ENCODE measurements at regions not wholly inside any gene's neighbourhood (a gene's known extent, or its start where the extent isn't known, plus 50 kb on each side); places are given as distances from the start of the nearest gene placed in this dataset.
A peak's percentile ranks its signal among the peaks of the same experiment; 100 is the strongest.

- Mint-ChIP-seq H3K9me3 (peaks cover 7 to 15% of the 10 kb centered on the region in 2 donors), H3K27ac (no peak overlapping the region), H3K36me3 (no peaks in the 10 kb centered on the region)
- DNase-seq (ENCODE audit: low spot score in 2 of 2) (no peak), ATAC-seq (no peak)
These were observed 953.3 kb upstream of the SLC35B3 start for GRCh38 chr6:9388596-9388995.

- Mint-ChIP-seq H3K27ac (no peak overlapping the region), H3K36me3 (no peaks in the 10 kb centered on the region), H3K9me3 (peaks cover 0 to 11% of the 10 kb centered on the region in 2 donors)
- DNase-seq (ENCODE audit: low spot score in 2 of 2) (no peak), ATAC-seq (no peak)
These were observed 945.2 kb upstream of the SLC35B3 start for GRCh38 chr6:9380568-9380967.

GRCh38 chr6:9373308-9373707 is 938.0 kb upstream of the SLC35B3 start:
- Mint-ChIP-seq H3K36me3 (no peaks in the 10 kb centered on the region), H3K9me3 (peaks cover 6% of the 10 kb centered on the region in 2 donors), H3K27ac (no peak overlapping the region)
- ATAC-seq (no peak), DNase-seq (ENCODE audit: low spot score in 2 of 2) (no peak)

GRCh38 chr6:9370480-9370879 is 935.1 kb upstream of the SLC35B3 start:
- DNase-seq (ENCODE audit: low spot score in 2 of 2): no peak
- H3K9me3 Mint-ChIP-seq: peaks cover 6 to 9% of the 10 kb centered on the region in 2 donors
- H3K36me3 Mint-ChIP-seq: no peaks in the 10 kb centered on the region
- H3K27ac Mint-ChIP-seq: peak overlapping the region in 1 of 2 donors; percentile 60
- no peak for ATAC-seq

DNA sequence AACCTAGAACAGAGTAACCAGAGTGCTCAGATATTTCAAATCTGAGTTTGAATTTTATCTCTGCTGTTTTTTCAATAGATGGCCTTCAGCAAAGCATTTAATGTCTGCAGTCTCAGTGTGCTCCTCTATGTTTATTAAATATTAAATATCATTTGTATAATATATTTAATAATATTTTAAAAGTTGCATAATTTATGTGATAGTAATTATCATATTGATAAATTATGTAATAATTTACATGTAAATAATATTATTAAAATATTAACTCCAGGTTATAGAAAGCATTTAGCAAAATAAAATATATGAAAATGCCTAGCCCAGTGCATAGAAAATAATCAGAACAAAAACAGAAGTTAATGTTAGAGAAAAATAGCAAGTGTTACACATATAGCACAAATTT is 930.0 kb upstream of the SLC35B3 start:
- Mint-ChIP-seq H3K27ac (no peak overlapping the region), H3K9me3 (peaks cover 6 to 9% of the 10 kb centered on the region in 2 donors), H3K36me3 (no peaks in the 10 kb centered on the region)
- no peak for DNase-seq (ENCODE audit: low spot score in 2 of 2)
- no peak for ATAC-seq

DNA sequence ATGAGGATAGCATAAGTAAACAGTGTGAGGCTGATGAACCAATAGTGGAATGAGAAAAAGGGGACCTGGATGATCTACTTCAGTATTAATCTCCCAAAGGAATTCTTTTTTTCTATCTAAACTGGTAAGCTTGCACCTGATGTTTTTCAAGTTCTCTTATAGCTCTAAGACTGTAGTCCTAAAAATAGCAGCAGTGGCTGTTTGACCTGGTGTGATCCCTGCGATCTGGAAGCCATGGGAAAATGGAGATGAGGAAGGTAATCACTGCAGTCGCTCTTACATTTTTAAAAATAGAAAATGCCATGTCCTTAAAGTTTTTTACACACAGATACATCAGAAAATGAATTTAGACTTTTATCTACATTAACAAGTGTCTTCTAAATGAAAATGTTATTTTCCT is 926.4 kb upstream of the SLC35B3 start:
- Mint-ChIP-seq H3K36me3 (no peaks in the 10 kb centered on the region), H3K27ac (no peak overlapping the region)
- no peak for ATAC-seq

DNA sequence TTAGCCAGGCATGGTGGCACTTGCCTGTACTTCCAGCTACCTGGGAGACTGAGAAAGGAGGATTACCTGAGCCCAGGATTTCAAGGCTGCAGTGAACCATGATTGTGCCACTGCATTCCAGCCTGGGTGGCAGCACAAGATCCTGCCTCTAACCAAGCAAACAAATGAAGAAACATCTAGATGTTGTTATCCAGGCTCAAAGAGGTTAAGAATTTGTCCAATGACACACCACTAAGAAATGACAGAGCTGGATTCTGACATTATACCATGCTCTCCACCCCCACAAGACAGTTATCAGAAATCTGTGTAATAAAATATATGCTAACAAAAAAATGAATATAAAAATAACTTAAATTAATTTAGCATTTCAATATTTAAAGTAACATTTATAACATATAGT is 925.5 kb upstream of the SLC35B3 start:
- Mint-ChIP-seq H3K9me3 (peaks cover 6 to 12% of the 10 kb centered on the region in 2 donors), H3K36me3 (no peaks in the 10 kb centered on the region), H3K27ac (no peak overlapping the region)
- ATAC-seq: no peak
- no peak for DNase-seq (ENCODE audit: low spot score in 2 of 2)

More for the DNA sequence above, 926.4 kb upstream of the SLC35B3 start:
- no peak for DNase-seq (ENCODE audit: low spot score in 2 of 2)
- peaks cover 9 to 11% of the 10 kb centered on the region in 2 donors for H3K9me3 Mint-ChIP-seq

DNA sequence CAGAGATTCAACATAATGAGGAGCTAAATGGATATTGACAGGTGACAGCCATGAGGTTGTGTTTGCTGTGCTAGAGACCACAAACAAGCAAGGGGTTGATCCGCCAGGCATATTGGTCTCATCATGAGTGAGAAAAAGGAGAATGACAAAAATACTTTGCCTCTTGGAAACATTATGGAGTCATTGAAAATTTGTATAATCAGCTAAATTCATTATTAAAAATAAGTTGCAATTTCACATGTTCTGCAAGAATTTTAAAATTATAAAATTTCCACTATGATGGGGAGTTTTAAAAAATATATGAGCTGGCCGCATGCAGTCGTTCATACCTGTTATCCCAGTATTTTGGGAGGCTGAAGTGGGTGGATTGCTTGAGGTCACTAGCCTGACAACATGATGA is 912.3 kb upstream of the SLC35B3 start:
- ATAC-seq: no peak
- no peak overlapping the region for H3K27ac Mint-ChIP-seq
- peaks cover 4 to 22% of the 10 kb centered on the region in 2 donors for H3K9me3 Mint-ChIP-seq
- H3K36me3 Mint-ChIP-seq: peaks cover 0 to 6% of the 10 kb centered on the region in 2 donors
- no peak for DNase-seq (ENCODE audit: low spot score in 2 of 2)

DNA sequence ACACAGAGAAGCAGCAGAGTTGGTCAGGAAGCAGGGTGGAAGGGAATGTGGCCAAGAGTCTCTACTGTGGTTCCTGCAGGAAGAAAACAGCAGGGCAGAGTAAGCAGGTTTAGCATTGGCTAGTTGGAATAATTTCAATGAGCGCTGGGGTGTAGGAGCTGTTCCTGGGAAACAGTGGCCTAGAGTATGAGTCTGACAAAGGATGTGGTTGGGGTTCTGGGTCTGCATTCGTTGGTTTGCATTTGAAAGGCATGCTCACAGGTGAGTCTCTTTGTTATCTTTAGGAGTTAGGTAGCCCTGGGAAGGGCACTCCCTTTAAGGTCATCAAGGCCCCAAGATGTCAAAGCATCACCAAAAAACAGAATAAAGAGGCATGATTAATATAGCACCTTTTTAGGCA is 911.6 kb upstream of the SLC35B3 start:
- Mint-ChIP-seq H3K9me3 (peaks cover 4 to 22% of the 10 kb centered on the region in 2 donors), H3K36me3 (peaks cover 0 to under 1% of the 10 kb centered on the region in 2 donors), H3K27ac (peak overlapping the region in 1 of 2 donors; percentile 61)
- no peak for ATAC-seq
- no peak for DNase-seq (ENCODE audit: low spot score in 2 of 2)

- DNase-seq (ENCODE audit: low spot score in 2 of 2): no peak
- peaks cover 0 to 16% of the 10 kb centered on the region in 2 donors for H3K9me3 Mint-ChIP-seq
- H3K27ac Mint-ChIP-seq: no peak overlapping the region
- no peak for ATAC-seq
- no peaks in the 10 kb centered on the region for H3K36me3 Mint-ChIP-seq
These were observed 900.1 kb upstream of the SLC35B3 start for GRCh38 chr6:9335431-9335830.

- Mint-ChIP-seq H3K9me3 (peaks cover 0 to 21% of the 10 kb centered on the region in 2 donors), H3K27ac (no peak overlapping the region), H3K36me3 (no peaks in the 10 kb centered on the region)
- ATAC-seq (no peak), DNase-seq (ENCODE audit: low spot score in 2 of 2) (no peak)
These were observed 899.6 kb upstream of the SLC35B3 start for GRCh38 chr6:9334979-9335378.

- H3K27ac Mint-ChIP-seq: no peak overlapping the region
- DNase-seq (ENCODE audit: low spot score in 2 of 2) (no peak), ATAC-seq (no peak)
- H3K36me3 Mint-ChIP-seq: no peaks in the 10 kb centered on the region
- peaks cover 4 to 29% of the 10 kb centered on the region in 2 donors for H3K9me3 Mint-ChIP-seq
These were observed 897.0 kb upstream of the SLC35B3 start for GRCh38 chr6:9332241-9332780.

GRCh38 chr6:9316831-9317230 is 881.5 kb upstream of the SLC35B3 start:
- Mint-ChIP-seq H3K9me3 (peaks cover 0 to 7% of the 10 kb centered on the region in 2 donors), H3K36me3 (no peaks in the 10 kb centered on the region), H3K27ac (no peak overlapping the region)
- DNase-seq (ENCODE audit: low spot score in 2 of 2) (no peak), ATAC-seq (no peak)

GRCh38 chr6:9315966-9316650 is 880.8 kb upstream of the SLC35B3 start:
- H3K36me3 Mint-ChIP-seq: no peaks in the 10 kb centered on the region
- H3K9me3 Mint-ChIP-seq: peaks cover 0 to 7% of the 10 kb centered on the region in 2 donors
- DNase-seq (ENCODE audit: low spot score in 2 of 2): no peak
- no peak overlapping the region for H3K27ac Mint-ChIP-seq
- ATAC-seq: no peak

DNA sequence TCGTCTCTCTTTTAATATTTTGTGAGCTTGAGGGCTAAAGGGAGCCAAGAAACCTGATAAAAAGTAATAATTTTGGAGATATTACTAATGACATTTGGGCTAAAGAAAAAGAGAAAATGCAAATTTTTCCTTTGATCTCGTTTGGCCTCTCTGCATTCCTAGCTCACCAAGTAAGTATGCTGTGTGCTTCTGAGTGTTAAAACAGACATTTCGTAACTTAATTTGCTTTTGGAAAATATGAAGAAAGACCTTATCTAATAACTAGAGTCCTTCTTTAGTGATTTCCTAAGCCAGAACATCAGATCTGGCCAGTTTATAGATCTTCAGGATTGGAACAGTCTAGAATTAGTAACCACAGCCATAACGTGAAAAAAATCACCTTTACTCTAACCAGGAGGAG is 872.9 kb upstream of the SLC35B3 start:
- H3K9me3 Mint-ChIP-seq: peaks cover 6 to 7% of the 10 kb centered on the region in 2 donors
- DNase-seq (ENCODE audit: low spot score in 2 of 2): no peak
- no peak for ATAC-seq

DNA sequence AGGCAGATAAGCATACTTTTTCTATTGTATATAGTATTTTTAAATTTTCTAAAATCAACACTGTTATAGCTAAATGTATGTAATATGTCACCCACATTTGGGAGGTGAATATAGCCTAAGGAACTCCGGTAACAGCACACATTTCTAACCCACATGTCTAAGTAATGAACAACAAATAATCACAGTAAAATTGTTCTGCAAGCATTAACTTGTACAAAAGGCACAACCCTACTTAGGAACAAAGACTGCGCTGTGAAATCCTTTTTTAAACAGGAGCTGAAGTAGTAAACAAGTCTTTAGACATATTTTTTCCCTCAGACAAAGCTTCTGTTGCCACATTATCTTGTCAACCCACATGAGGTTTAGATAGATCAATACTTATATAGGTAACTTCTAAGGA is 872.4 kb upstream of the SLC35B3 start:
- Mint-ChIP-seq H3K27ac (no peak overlapping the region), H3K36me3 (no peaks in the 10 kb centered on the region), H3K9me3 (peaks cover 6 to 7% of the 10 kb centered on the region in 2 donors)
- ATAC-seq (no peak), DNase-seq (ENCODE audit: low spot score in 2 of 2) (no peak)

More for the DNA sequence above, 872.9 kb upstream of the SLC35B3 start:
- Mint-ChIP-seq H3K36me3 (no peaks in the 10 kb centered on the region), H3K27ac (no peak overlapping the region)

- peaks cover 6 to 7% of the 10 kb centered on the region in 2 donors for H3K9me3 Mint-ChIP-seq
- no peak overlapping the region for H3K27ac Mint-ChIP-seq
- no peaks in the 10 kb centered on the region for H3K36me3 Mint-ChIP-seq
- ATAC-seq: no peak
- no peak for DNase-seq (ENCODE audit: low spot score in 2 of 2)
These were observed 871.8 kb upstream of the SLC35B3 start for GRCh38 chr6:9307187-9307586.

GRCh38 chr6:9295644-9296043 is 860.3 kb upstream of the SLC35B3 start:
- Mint-ChIP-seq H3K9me3 (peaks cover 16 to 19% of the 10 kb centered on the region in 2 donors), H3K36me3 (no peaks in the 10 kb centered on the region), H3K27ac (no peak overlapping the region)
- DNase-seq (ENCODE audit: low spot score in 2 of 2) (no peak), ATAC-seq (no peak)

Measured in activated naive CD4-positive, alpha-beta T cell treated with anti-CD3 and anti-CD28 coated beads, Interleukin-2, amount 50 U/mL, for 72 hours (primary cell).